GM21723 (cell line): ENCODE measurements at regions not wholly inside any gene's neighbourhood (a gene's known extent, or its start where the extent isn't known, plus 50 kb on each side); places are given as distances from the start of the nearest gene placed in this dataset.

Source experiments
- ATAC-seq: cut with Tn5 transposase; IDR thresholded peaks from one replicate; pipeline ENCODE4 v1.9.1; 2021; ENCODE audit warnings: mild to moderate bottlenecking, moderate library complexity; ENCODE audit not compliant: unreplicated experiment

GRCh38 chr2:157052685-157053224, 204.8 kb upstream of the GALNT5 start:
- no peak for ATAC-seq

DNA sequence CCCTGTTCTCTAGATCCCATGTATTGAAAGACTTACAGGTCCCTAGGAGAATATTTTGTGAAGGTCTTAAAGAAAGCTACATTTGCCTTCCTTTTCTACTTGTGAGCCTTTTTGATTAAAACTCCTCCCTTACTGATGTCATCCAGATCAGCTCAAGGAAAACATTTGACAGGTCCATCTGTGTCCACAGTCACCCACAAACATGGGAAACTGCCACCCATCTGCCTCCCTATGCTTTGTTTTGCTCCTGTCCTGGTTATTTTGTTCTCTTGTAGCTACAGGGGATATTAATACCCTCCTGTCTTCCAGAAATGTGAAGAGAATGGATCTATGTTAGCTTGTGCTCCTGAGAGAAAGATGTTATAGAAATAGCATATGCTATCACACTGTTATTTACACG, 203.6 kb upstream of the GALNT5 start:
- ATAC-seq: no peak

- no peak for ATAC-seq
Observed at GRCh38 chr2:157055660-157056199, 201.8 kb upstream of the GALNT5 start.

GRCh38 chr2:157056200-157056676, 201.3 kb upstream of the GALNT5 start:
- ATAC-seq: no peak

DNA sequence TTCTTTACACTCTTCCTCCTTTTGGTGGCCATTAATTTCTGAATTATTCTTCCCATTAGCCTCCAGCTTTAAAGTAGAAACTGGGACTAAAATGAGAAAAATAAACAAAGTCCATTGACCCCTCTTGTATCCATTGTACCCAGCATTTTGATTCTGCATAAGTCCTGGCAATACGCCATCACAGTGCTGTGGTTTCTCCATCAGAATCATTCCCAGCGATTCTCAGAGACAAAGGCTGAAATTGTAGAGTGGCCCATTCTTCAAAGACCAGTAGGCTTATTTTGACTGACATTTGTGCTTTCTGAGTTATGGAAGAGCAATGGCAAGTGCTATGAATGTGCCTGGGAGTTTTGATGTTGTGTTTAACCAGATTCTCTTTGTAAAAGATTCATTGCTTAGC, 199.3 kb upstream of the GALNT5 start:
- no peak for ATAC-seq

- ATAC-seq: no peak
Observed at GRCh38 chr2:157059036-157059435, 198.5 kb upstream of the GALNT5 start.

GRCh38 chr2:157061799-157062198, 195.7 kb upstream of the GALNT5 start:
- ATAC-seq: peak; percentile 94

- no peak for ATAC-seq
Observed at GRCh38 chr2:157067562-157067961, 189.9 kb upstream of the GALNT5 start.

DNA sequence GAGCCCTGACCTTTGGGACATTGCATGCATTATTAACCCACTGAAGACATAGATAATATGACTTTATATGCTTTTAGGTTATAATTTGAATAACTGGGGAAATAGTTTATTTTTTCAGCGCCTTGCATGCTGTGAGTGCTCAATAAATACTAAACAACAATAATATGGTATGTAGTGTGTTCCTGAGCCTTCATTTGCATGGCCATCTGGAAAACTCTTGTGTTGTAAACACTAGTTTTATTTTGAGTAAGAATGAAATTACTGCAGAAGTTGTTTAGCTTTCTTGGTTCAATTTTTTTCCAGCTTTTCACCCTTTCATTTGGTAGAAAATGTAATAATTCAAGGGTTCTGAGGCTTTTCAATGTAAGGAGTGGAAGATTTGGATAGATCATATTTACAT, 189.3 kb upstream of the GALNT5 start:
- no peak for ATAC-seq

GRCh38 chr2:157075924-157076323, 181.6 kb upstream of the GALNT5 start:
- no peak for ATAC-seq

DNA sequence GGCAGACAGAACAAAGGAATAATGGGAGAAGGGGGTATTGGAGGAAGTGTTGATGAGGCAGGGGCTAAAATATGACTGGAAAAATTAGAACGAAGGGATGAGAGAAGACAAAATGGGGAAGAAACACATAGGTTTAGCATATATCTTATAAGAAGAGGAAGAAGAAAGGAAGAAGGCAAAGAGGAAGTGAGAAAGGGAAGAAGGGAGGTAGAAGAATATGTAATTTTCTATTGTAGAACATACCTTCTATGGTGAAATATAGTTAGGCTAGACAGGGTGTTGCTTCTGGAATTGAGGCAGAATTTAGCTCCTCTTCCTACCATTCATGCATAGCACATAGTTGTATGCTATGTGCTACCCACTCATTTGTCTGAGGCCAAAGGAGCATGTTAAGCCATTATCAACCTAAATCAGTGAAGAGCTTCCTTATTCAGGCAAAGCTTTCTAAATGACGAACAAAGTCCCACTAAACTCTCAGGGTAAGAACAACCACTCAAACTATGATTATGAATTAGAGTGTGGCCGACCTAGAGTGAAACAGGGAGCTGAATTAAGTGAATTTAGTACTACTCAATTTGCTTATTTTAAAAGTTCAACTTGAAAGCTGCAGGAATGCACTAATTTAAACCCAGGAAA, 180.9 kb upstream of the GALNT5 start:
- no peak for ATAC-seq

GRCh38 chr2:157077753-157078350, 179.7 kb upstream of the GALNT5 start:
- no peak for ATAC-seq

GRCh38 chr2:157082950-157083349, 174.6 kb upstream of the GALNT5 start:
- ATAC-seq: no peak

GRCh38 chr2:157085522-157085921, 172.0 kb upstream of the GALNT5 start:
- ATAC-seq: no peak

DNA sequence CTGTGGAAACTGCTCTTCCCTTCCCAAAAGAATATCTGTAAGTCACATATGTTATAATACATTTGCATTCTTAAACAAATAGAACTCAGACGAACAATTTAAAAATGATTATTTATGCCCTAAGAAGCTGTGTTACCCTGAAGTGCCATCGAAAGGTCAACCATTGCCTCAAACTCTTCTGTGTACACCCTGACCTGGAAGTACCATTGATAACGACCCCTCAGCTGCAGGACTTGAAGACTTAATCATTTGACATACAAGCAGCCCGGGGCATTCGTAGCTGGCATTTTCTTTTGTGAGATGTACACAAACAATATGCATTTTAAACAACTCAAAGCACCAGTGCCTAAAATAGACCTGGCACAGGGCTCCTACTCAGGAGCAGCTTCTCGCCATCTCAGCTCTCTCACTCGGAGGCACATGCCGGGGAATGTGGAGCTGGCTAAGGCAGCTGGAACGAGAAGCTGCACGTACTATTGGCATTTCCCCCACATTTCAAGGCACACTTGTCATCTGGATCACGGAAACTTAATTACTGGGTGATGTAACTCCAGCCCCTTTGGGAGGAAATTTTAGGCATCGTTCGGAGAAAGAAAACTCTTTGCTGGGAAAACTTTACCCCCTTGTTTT, 170.0 kb upstream of the GALNT5 start:
- ATAC-seq: no peak

GRCh38 chr2:157093666-157094065, 163.8 kb upstream of the GALNT5 start:
- ATAC-seq: no peak

- ATAC-seq: no peak
Observed at GRCh38 chr2:157105372-157105771, 152.1 kb upstream of the GALNT5 start.

DNA sequence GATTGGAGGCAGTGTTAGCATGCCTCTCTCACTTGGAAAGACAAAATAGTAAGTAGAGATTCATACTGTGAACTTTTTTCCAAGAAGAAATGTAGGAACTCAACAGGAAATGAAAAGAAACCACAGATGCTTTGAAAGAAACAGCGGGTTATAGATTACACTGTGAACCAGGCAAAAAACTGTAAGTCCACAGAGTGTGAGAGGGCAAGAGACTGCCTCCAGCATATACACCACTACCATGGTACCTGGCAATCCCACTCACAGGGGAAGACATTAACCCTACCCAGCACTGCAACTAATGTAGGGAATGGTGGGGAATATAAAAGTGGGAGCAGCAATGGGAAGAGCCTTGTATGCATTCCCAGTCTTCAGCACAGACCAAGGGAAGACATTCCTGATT, 150.6 kb upstream of the GALNT5 start:
- ATAC-seq: no peak

- ATAC-seq: no peak
Observed at GRCh38 chr2:157107460-157107859, 150.0 kb upstream of the GALNT5 start.

DNA sequence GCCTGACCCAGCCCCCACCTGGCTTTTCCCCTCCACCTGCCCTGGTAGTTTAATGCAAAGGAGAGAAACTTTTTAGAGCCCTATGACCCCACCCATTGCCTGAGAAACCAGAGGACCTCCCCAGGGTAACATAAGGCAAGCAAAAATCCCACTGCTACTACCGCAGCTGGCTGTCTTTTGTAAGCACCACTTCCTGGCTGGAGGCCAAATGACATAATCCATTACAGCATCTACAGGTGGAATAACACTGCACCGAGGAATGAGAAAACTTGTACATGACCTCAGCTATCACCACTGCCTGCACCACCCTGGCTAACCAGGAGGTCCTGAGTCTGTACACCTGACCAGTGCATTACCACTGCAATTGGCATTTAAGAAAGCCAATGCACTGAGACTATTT, 149.6 kb upstream of the GALNT5 start:
- ATAC-seq: no peak

- no peak for ATAC-seq
Observed at GRCh38 chr2:157122776-157123175, 134.7 kb upstream of the GALNT5 start.

DNA sequence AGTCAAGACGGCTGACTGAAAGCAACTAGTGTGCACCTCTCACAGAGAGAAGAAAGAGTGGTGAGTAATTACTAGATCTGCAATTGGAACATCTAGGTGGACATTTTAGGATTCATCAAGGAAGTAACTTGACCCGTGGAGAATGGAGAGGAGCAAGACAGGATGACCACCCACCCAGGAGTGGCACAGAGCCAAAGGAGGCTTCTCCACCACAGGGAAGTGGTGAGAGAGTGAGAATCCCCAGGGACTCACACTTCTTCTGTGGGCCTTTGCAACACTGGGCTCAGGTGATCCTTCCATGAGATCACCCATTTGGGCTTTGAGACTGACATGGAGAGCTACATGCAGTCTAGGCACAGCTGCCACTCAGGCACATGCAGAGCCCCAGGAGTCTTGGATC, 132.8 kb upstream of the GALNT5 start:
- no peak for ATAC-seq
